Naive thymus-derived CD8-positive, alpha-beta T cell (primary cell): ENCODE measurements at regions not wholly inside any gene's neighbourhood (a gene's known extent, or its start where the extent isn't known, plus 50 kb on each side); places are given as distances from the start of the nearest gene placed in this dataset.

Experiments
- ATAC-seq, 2 donors: fragments of 150-1000 bp; cut with Tn5 transposase in 1 of 2; sonication (Bioruptor Pico), chemical (Tn5 transposase) in 1 of 2; 1 replicate in 1 of 2; 2 replicates in 1 of 2; pipeline ENCODE4 v1.10.0; 2021; ENCODE audit warnings: mild to moderate bottlenecking in 2 of 2, moderate library complexity in 2 of 2
- POLR2A ChIA-PET: fragments of 350-600 bp; sonication (Branson Sonifier 250); formaldehyde crosslinking; loops from one replicate; lab custom pipeline; 2021; ENCODE audit warnings: antibody characterized with exemption; lab: Charles Lee
- DNase-seq, 10 donors: peaks; one replicate each; pipeline versions ENCODE4 v3.0.0 to v3.0.0-alpha.2; 2020 to 2022
- H3K27ac Mint-ChIP-seq, 10 donors: one replicate each; pipeline ENCODE4 v1.8.0; 2020 to 2022; ENCODE audit warnings: mild to moderate bottlenecking in 10 of 10, mixed read lengths in 10 of 10, moderate library complexity in 4 of 10, inconsistent platforms in 1 of 10
- H3K27me3 Mint-ChIP-seq, 5 donors: one replicate each; pipeline ENCODE4 v1.8.0; 2021 to 2022; ENCODE audit warnings: mixed read lengths in 5 of 5
- H3K36me3 Mint-ChIP-seq, 3 donors: one replicate each; pipeline ENCODE4 v1.8.0; 2020 to 2022; ENCODE audit warnings: mixed read lengths in 3 of 3, mild to moderate bottlenecking in 2 of 3, inconsistent platforms in 1 of 3
- H3K4me1 Mint-ChIP-seq, 4 donors: one replicate each; pipeline ENCODE4 v1.8.0; 2021 to 2022; ENCODE audit warnings: mixed read lengths in 4 of 4
- H3K4me3 Mint-ChIP-seq, 10 donors: one replicate each; pipeline ENCODE4 v1.8.0; 2020 to 2022; ENCODE audit warnings: mild to moderate bottlenecking in 10 of 10, mixed read lengths in 10 of 10, moderate library complexity in 6 of 10, inconsistent platforms in 1 of 10
- H3K9me3 Mint-ChIP-seq, 9 donors: one replicate each; pipeline ENCODE4 v1.8.0; 2020 to 2022; ENCODE audit warnings: mixed read lengths in 9 of 9, mild to moderate bottlenecking in 3 of 9, inconsistent platforms in 1 of 9, moderate library complexity in 1 of 9

- no peak for DNase-seq
- H3K4me1 Mint-ChIP-seq: no peaks in the 10 kb centered on the region
- ATAC-seq: no peak
- H3K4me3 Mint-ChIP-seq: no peak overlapping the region
- no peak overlapping the region for H3K27ac Mint-ChIP-seq
- H3K9me3 Mint-ChIP-seq: peaks cover 0 to 12% (median 4%) of the 10 kb centered on the region in 9 donors
- peaks cover 3 to 16% (median 9%) of the 10 kb centered on the region in 5 donors for H3K27me3 Mint-ChIP-seq
- no peaks in the 10 kb centered on the region for H3K36me3 Mint-ChIP-seq
- POLR2A ChIA-PET: no interaction called here
Measured at GRCh38 chr1:55592122-55592521, 377.0 kb upstream of the USP24 start.

GRCh38 chr1:55589671-55590297, 374.6 kb upstream of the USP24 start:
- Mint-ChIP-seq H3K36me3 (no peaks in the 10 kb centered on the region), H3K4me3 (no peak overlapping the region), H3K9me3 (peaks cover 0 to 4% (median 0%) of the 10 kb centered on the region in 9 donors), H3K4me1 (no peaks in the 10 kb centered on the region), H3K27me3 (peaks cover 5 to 36% (median 10%) of the 10 kb centered on the region in 5 donors), H3K27ac (no peak overlapping the region)
- POLR2A ChIA-PET: no interaction called here
- DNase-seq (no peak), ATAC-seq (no peak)

- H3K27ac Mint-ChIP-seq: no peak overlapping the region
- no peaks in the 10 kb centered on the region for H3K36me3 Mint-ChIP-seq
- no peaks in the 10 kb centered on the region for H3K4me1 Mint-ChIP-seq
- POLR2A ChIA-PET: no interaction called here
- ATAC-seq (no peak), DNase-seq (no peak)
- peaks cover 0 to 4% (median 0%) of the 10 kb centered on the region in 9 donors for H3K9me3 Mint-ChIP-seq
- H3K27me3 Mint-ChIP-seq: peaks cover 5 to 47% (median 9%) of the 10 kb centered on the region in 5 donors
- no peak overlapping the region for H3K4me3 Mint-ChIP-seq
Measured at GRCh38 chr1:55588309-55588708, 373.1 kb upstream of the USP24 start.

- DNase-seq (no peak), ATAC-seq (no peak)
- H3K9me3 Mint-ChIP-seq: peaks cover 0 to 4% (median 0%) of the 10 kb centered on the region in 9 donors
- no peak overlapping the region for H3K4me3 Mint-ChIP-seq
- H3K4me1 Mint-ChIP-seq: no peaks in the 10 kb centered on the region
- H3K27me3 Mint-ChIP-seq: peaks cover 5 to 47% (median 9%) of the 10 kb centered on the region in 5 donors
- POLR2A ChIA-PET: no interaction called here
- no peak overlapping the region for H3K27ac Mint-ChIP-seq
- H3K36me3 Mint-ChIP-seq: no peaks in the 10 kb centered on the region
Measured at GRCh38 chr1:55586771-55587170, 371.6 kb upstream of the USP24 start.

- H3K4me1 Mint-ChIP-seq: no peaks in the 10 kb centered on the region
- ATAC-seq: no peak
- no peak overlapping the region for H3K27ac Mint-ChIP-seq
Measured at GRCh38 chr1:55585402-55585792, 370.2 kb upstream of the USP24 start.

GRCh38 chr1:55584526-55585401, 369.6 kb upstream of the USP24 start:
- POLR2A ChIA-PET: no interaction called here
- DNase-seq (no peak), ATAC-seq (no peak)
- H3K9me3 Mint-ChIP-seq: peaks cover 0 to 2% (median 0%) of the 10 kb centered on the region in 9 donors
- no peaks in the 10 kb centered on the region for H3K36me3 Mint-ChIP-seq
- H3K4me3 Mint-ChIP-seq: no peak overlapping the region
- H3K27me3 Mint-ChIP-seq: peaks cover 5 to 47% (median 9%) of the 10 kb centered on the region in 5 donors
- H3K4me1 Mint-ChIP-seq: no peaks in the 10 kb centered on the region
- H3K27ac Mint-ChIP-seq: no peak overlapping the region

More at GRCh38 chr1:55585402-55585792, 370.2 kb upstream of the USP24 start:
- DNase-seq: no peak
- Mint-ChIP-seq H3K9me3 (peaks cover 0 to 4% (median 0%) of the 10 kb centered on the region in 9 donors), H3K4me3 (no peak overlapping the region), H3K27me3 (peaks cover 5 to 47% (median 9%) of the 10 kb centered on the region in 5 donors), H3K36me3 (no peaks in the 10 kb centered on the region)
- POLR2A ChIA-PET: no interaction called here

- POLR2A ChIA-PET: no interaction called here
- no peak for DNase-seq
Measured at GRCh38 chr1:55582084-55582483, 366.9 kb upstream of the USP24 start.

GRCh38 chr1:55580845-55581332, 365.7 kb upstream of the USP24 start:
- no peak overlapping the region for H3K27ac Mint-ChIP-seq
- no peak for DNase-seq
- no peak overlapping the region for H3K4me3 Mint-ChIP-seq
- H3K27me3 Mint-ChIP-seq: peaks cover 4 to 23% (median 9%) of the 10 kb centered on the region in 5 donors
- H3K36me3 Mint-ChIP-seq: no peaks in the 10 kb centered on the region
- POLR2A ChIA-PET: no interaction called here
- no peak for ATAC-seq
- H3K9me3 Mint-ChIP-seq: peaks cover 0 to 2% (median 0%) of the 10 kb centered on the region in 9 donors
- no peaks in the 10 kb centered on the region for H3K4me1 Mint-ChIP-seq

More at GRCh38 chr1:55582084-55582483, 366.9 kb upstream of the USP24 start:
- H3K4me3 Mint-ChIP-seq: no peak overlapping the region
- H3K27me3 Mint-ChIP-seq: peaks cover 1 to 34% (median 13%) of the 10 kb centered on the region in 5 donors
- H3K9me3 Mint-ChIP-seq: peaks cover 0 to 2% (median 0%) of the 10 kb centered on the region in 9 donors
- ATAC-seq: no peak
- no peaks in the 10 kb centered on the region for H3K36me3 Mint-ChIP-seq
- no peak overlapping the region for H3K27ac Mint-ChIP-seq
- no peaks in the 10 kb centered on the region for H3K4me1 Mint-ChIP-seq

- Mint-ChIP-seq H3K9me3 (no peaks in the 10 kb centered on the region), H3K4me1 (no peaks in the 10 kb centered on the region), H3K36me3 (no peaks in the 10 kb centered on the region), H3K27me3 (peaks cover 0 to 16% (median 8%) of the 10 kb centered on the region in 5 donors), H3K27ac (no peak overlapping the region), H3K4me3 (no peak overlapping the region)
- no peak for ATAC-seq
- DNase-seq: no peak
- POLR2A ChIA-PET: no interaction called here
Measured at GRCh38 chr1:55579332-55580001, 364.3 kb upstream of the USP24 start.

- POLR2A ChIA-PET: no interaction called here
- ATAC-seq: no peak
- no peak for DNase-seq
- no peak overlapping the region for H3K4me3 Mint-ChIP-seq
- H3K27ac Mint-ChIP-seq: no peak overlapping the region
- H3K9me3 Mint-ChIP-seq: no peaks in the 10 kb centered on the region
- no peaks in the 10 kb centered on the region for H3K4me1 Mint-ChIP-seq
- no peaks in the 10 kb centered on the region for H3K36me3 Mint-ChIP-seq
- peaks cover 0 to 16% (median 6%) of the 10 kb centered on the region in 5 donors for H3K27me3 Mint-ChIP-seq
Measured at GRCh38 chr1:55578646-55579045, 363.5 kb upstream of the USP24 start.

GRCh38 chr1:55575571-55576279, 360.6 kb upstream of the USP24 start:
- Mint-ChIP-seq H3K27me3 (peaks cover 7 to 15% (median 8%) of the 10 kb centered on the region in 5 donors), H3K36me3 (no peaks in the 10 kb centered on the region), H3K4me1 (no peaks in the 10 kb centered on the region), H3K27ac (no peak overlapping the region), H3K9me3 (no peaks in the 10 kb centered on the region), H3K4me3 (no peak overlapping the region)
- DNase-seq: no peak
- POLR2A ChIA-PET: no interaction called here
- ATAC-seq: no peak

GRCh38 chr1:55574691-55575225, 359.6 kb upstream of the USP24 start:
- no peak for DNase-seq
- Mint-ChIP-seq H3K27me3 (peaks cover 7 to 19% (median 11%) of the 10 kb centered on the region in 5 donors), H3K27ac (no peak overlapping the region), H3K9me3 (no peaks in the 10 kb centered on the region), H3K36me3 (no peaks in the 10 kb centered on the region), H3K4me3 (no peak overlapping the region), H3K4me1 (no peaks in the 10 kb centered on the region)
- POLR2A ChIA-PET: no interaction called here
- ATAC-seq: no peak
